ENCODE measurements at regions not wholly inside any gene's neighbourhood (a gene's known extent, or its start where the extent isn't known, plus 50 kb on each side); places are given as distances from the start of the nearest gene placed in this dataset.

DNA sequence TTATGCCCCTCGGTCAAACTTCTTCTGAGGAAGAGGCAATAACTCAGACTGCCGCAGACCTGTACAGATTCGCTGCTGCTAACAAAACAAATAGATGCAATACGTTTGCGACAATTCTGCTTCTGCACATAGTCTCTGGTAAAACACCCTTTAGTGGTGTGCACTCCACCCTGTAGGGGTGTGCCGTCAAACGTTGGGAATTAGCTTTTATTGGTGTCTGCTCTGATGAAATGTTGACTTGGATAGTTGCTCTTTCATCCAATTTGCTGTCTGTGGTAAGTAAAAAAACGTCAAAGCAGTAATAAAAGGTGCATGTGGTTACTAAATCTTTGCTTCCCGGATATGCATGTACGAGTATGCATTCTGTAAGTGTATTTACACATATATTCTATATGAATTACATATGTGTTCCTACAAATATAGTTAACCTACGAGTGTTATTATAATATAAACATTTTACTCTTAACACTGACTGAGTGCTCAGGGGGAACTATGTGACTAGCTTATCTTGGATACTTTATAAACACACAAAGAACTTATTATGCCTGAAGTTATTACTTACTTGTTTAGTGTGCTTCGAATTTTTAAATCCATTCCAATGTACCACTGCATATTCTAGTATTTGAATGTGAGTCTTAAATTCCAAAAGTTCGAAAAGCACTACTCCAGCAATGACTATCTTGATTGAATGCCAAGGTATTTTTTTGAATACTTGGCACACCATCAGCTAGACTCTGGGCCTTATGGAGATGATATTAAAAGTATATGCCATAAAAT is 610.2 kb downstream of the ZEB2 start:
- intact Hi-C loops (cut with micrococcal nuclease), result no loop called here
- H3K4me3 Mint-ChIP-seq, result no peak overlapping the region
- Histone ChIP-seq H3K36me3 (replicated peaks in 1 of 2; ENCODE audit: control insufficient read depth in 1 of 2, insufficient read depth in 2 of 2, low read length in 2 of 2) (no peaks in the 10 kb centered on the region), H3K4me3 (replicated peaks in 1 of 3; ENCODE audit: low read depth in 2 of 3, low read length in 3 of 3) (no peak overlapping the region), H3K27ac (ENCODE audit: low read depth in 1 of 2, low read length in 2 of 2) (no peak overlapping the region), H3K4me1 (ENCODE audit: control insufficient read depth in 1 of 2, insufficient read depth in 2 of 2, low read length in 2 of 2) (no peaks in the 10 kb centered on the region), H3K9me3 (replicated peaks in 1 of 2; ENCODE audit: control insufficient read depth in 1 of 2, insufficient read depth in 1 of 2, low read length in 2 of 2) (no peaks in the 10 kb centered on the region), H2AFZ (ENCODE audit: insufficient read depth, low read depth, low read length, poor library complexity, severe bottlenecking) (no peak overlapping the region), H4K20me1 (ENCODE audit: insufficient read depth, low read length) (no peaks in the 10 kb centered on the region), H3K27me3 (ENCODE audit: control insufficient read depth in 2 of 2, insufficient read depth in 2 of 2, low read length in 2 of 2) (no peaks in the 10 kb centered on the region), H3K9ac (ENCODE audit: insufficient read depth, low read length, poor library complexity, severe bottlenecking) (no peak overlapping the region), H3K4me2 (replicated peaks; ENCODE audit: extremely low read depth, low read length, poor library complexity, severe bottlenecking) (no peak overlapping the region), H3K79me2 (ENCODE audit: insufficient read depth, low read length) (no peaks in the 10 kb centered on the region)
- no peak for DNase-seq
- no peak overlapping the region for H3K27ac Mint-ChIP-seq
- no peaks in the 10 kb centered on the region for H3K4me1 Mint-ChIP-seq
- no peaks in the 10 kb centered on the region for H3K36me3 Mint-ChIP-seq
- WGBS (ENCODE audit: insufficient coverage), result 89% methylated on average over 3 of the region's 13 CpGs
- TF ChIP-seq, protein P1, sequence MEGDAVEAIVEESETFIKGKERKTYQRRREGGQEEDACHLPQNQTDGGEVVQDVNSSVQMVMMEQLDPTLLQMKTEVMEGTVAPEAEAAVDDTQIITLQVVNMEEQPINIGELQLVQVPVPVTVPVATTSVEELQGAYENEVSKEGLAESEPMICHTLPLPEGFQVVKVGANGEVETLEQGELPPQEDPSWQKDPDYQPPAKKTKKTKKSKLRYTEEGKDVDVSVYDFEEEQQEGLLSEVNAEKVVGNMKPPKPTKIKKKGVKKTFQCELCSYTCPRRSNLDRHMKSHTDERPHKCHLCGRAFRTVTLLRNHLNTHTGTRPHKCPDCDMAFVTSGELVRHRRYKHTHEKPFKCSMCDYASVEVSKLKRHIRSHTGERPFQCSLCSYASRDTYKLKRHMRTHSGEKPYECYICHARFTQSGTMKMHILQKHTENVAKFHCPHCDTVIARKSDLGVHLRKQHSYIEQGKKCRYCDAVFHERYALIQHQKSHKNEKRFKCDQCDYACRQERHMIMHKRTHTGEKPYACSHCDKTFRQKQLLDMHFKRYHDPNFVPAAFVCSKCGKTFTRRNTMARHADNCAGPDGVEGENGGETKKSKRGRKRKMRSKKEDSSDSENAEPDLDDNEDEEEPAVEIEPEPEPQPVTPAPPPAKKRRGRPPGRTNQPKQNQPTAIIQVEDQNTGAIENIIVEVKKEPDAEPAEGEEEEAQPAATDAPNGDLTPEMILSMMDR (IDR thresholded peaks at IDR 0.05), result no peak
- peaks cover 0 to 8% (median 0%) of the 10 kb centered on the region in 7 donors for H3K9me3 Mint-ChIP-seq
- peaks cover 0 to 2% (median 0%) of the 10 kb centered on the region in 3 donors for H3K27me3 Mint-ChIP-seq (ENCODE audit: low read depth in 3 of 3)

DNA sequence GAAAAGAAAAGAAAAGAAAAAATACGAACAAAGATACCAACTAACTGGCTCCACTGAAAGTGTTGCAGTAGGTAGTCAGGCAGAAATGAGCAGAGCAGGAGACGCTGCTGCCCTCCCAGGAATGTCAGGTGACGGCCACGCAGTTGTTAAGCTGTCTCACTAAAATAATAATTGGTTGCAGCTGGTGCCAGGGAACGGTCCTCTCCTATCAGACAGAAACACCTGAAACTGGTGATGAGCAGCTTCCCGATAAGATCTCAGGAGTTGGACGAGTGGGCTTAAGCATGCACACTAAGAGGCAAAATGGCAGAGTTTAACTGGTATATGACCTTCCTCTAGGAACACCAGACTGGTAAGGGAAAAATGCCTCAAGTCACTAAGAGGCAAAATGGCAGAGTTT is 611.1 kb downstream of the ZEB2 start:
- H3K27me3 ChIP-seq (ENCODE audit: control insufficient read depth in 2 of 2, insufficient read depth in 2 of 2, low read length in 2 of 2), result no peaks in the 10 kb centered on the region
- no peaks in the 10 kb centered on the region for H3K79me2 ChIP-seq (ENCODE audit: insufficient read depth, low read length)
- Mint-ChIP-seq H3K4me1 (no peaks in the 10 kb centered on the region), H3K9me3 (peaks cover 0 to 8% (median 0%) of the 10 kb centered on the region in 7 donors), H3K4me3 (no peak overlapping the region), H3K36me3 (no peaks in the 10 kb centered on the region), H3K27me3 (ENCODE audit: low read depth in 3 of 3) (peaks cover 0 to 2% (median 0%) of the 10 kb centered on the region in 3 donors), H3K27ac (no peak overlapping the region)
- no peaks in the 10 kb centered on the region for H3K4me1 ChIP-seq (ENCODE audit: control insufficient read depth in 1 of 2, insufficient read depth in 2 of 2, low read length in 2 of 2)
- TF ChIP-seq, protein P1 (IDR thresholded peaks at IDR 0.05), result no peak
- DNase-seq, result no peak
- 100% methylated on average over 2 of the region's 7 CpGs for WGBS (ENCODE audit: insufficient coverage)
- H3K27ac ChIP-seq (ENCODE audit: low read depth in 1 of 2, low read length in 2 of 2), result no peak overlapping the region
- intact Hi-C loops (cut with micrococcal nuclease), result no loop called here
- H3K4me2 ChIP-seq (replicated peaks; ENCODE audit: extremely low read depth, low read length, poor library complexity, severe bottlenecking), result no peak overlapping the region
- no peak overlapping the region for H2AFZ ChIP-seq (ENCODE audit: insufficient read depth, low read depth, low read length, poor library complexity, severe bottlenecking)
- H4K20me1 ChIP-seq (ENCODE audit: insufficient read depth, low read length), result no peaks in the 10 kb centered on the region
- no peak overlapping the region for H3K9ac ChIP-seq (ENCODE audit: insufficient read depth, low read length, poor library complexity, severe bottlenecking)
- no peaks in the 10 kb centered on the region for H3K9me3 ChIP-seq (replicated peaks in 1 of 2; ENCODE audit: control insufficient read depth in 1 of 2, insufficient read depth in 1 of 2, low read length in 2 of 2)
- H3K36me3 ChIP-seq (replicated peaks in 1 of 2; ENCODE audit: control insufficient read depth in 1 of 2, insufficient read depth in 2 of 2, low read length in 2 of 2), result no peaks in the 10 kb centered on the region
- no peak overlapping the region for H3K4me3 ChIP-seq (replicated peaks in 1 of 3; ENCODE audit: low read depth in 2 of 3, low read length in 3 of 3)

All from CD14-positive monocyte (primary cell).